ENCODE measurements at regions not wholly inside any gene's neighbourhood (a gene's known extent, or its start where the extent isn't known, plus 50 kb on each side); places are given as distances from the start of the nearest gene placed in this dataset.
"Not testable (repeated sequence)": the region's sequence is repeated elsewhere in the genome, so short reads cannot be mapped to it uniquely, and the experiment has no call there.

- Histone ChIP-seq H3K9ac (ENCODE audit: low read depth in 2 of 2, low read length in 2 of 2) (no peak overlapping the region), H3K4me3 (no peak overlapping the region), H3K9me3 (no peaks in the 10 kb centered on the region), H3K4me1 (no peaks in the 10 kb centered on the region), H3K36me3 (no peaks in the 10 kb centered on the region), H3K27ac (no peak overlapping the region), H3K27me3 (no peaks in the 10 kb centered on the region)
- TF ChIP-seq CTCF (IDR thresholded peaks at IDR 0.05) = no peak
- DNase-seq = no peak
- intact Hi-C loops (cut with DNase I) = no loop called here
Observed at GRCh38 chr13:72620874-72621273, 106.6 kb downstream of the MZT1 start.

- Histone ChIP-seq H3K36me3 (no peaks in the 10 kb centered on the region), H3K27me3 (no peaks in the 10 kb centered on the region), H3K9me3 (no peaks in the 10 kb centered on the region), H3K4me1 (no peaks in the 10 kb centered on the region), H3K9ac (ENCODE audit: low read depth in 2 of 2, low read length in 2 of 2) (no peak overlapping the region), H3K27ac (no peak overlapping the region), H3K4me3 (no peak overlapping the region)
- intact Hi-C loops (cut with DNase I) = no loop called here
- TF ChIP-seq CTCF (IDR thresholded peaks at IDR 0.05) = no peak
- DNase-seq = no peak
Observed at GRCh38 chr13:72617951-72618350, 109.5 kb downstream of the MZT1 start.

- Histone ChIP-seq H3K36me3 (no peaks in the 10 kb centered on the region), H3K4me1 (no peaks in the 10 kb centered on the region), H3K27me3 (no peaks in the 10 kb centered on the region), H3K9me3 (no peaks in the 10 kb centered on the region), H3K9ac (ENCODE audit: low read depth in 2 of 2, low read length in 2 of 2) (no peak overlapping the region), H3K4me3 (no peak overlapping the region), H3K27ac (no peak overlapping the region)
- intact Hi-C loops (cut with DNase I) = no loop called here
- no peak for TF ChIP-seq CTCF (IDR thresholded peaks at IDR 0.05)
- DNase-seq = no peak
Observed at GRCh38 chr13:72617186-72617585, 110.2 kb downstream of the MZT1 start.

- H3K9ac ChIP-seq (ENCODE audit: low read depth in 2 of 2, low read length in 2 of 2); H3K4me3 ChIP-seq; intact Hi-C loops (cut with DNase I); H3K36me3 ChIP-seq; H3K9me3 ChIP-seq; H3K4me1 ChIP-seq; DNase-seq; H3K27ac ChIP-seq; H3K27me3 ChIP-seq: not testable (repeated sequence)
Observed at GRCh38 chr13:72610251-72610891, 117.1 kb downstream of the MZT1 start.

GRCh38 chr13:72599178-72599743 is 128.2 kb downstream of the MZT1 start:
- H3K4me1 ChIP-seq = no peaks in the 10 kb centered on the region
- intact Hi-C loops (cut with DNase I) = no loop called here
- no peak for TF ChIP-seq CTCF (IDR thresholded peaks at IDR 0.05)
- H3K27me3 ChIP-seq = no peaks in the 10 kb centered on the region
- no peak overlapping the region for H3K27ac ChIP-seq
- no peak overlapping the region for H3K4me3 ChIP-seq
- no peak for DNase-seq
- no peak overlapping the region for H3K9ac ChIP-seq (ENCODE audit: low read depth in 2 of 2, low read length in 2 of 2)
- H3K36me3 ChIP-seq = no peaks in the 10 kb centered on the region
- no peaks in the 10 kb centered on the region for H3K9me3 ChIP-seq

- Histone ChIP-seq H3K9me3 (no peaks in the 10 kb centered on the region), H3K36me3 (no peaks in the 10 kb centered on the region), H3K27ac (no peak overlapping the region), H3K27me3 (no peaks in the 10 kb centered on the region), H3K9ac (ENCODE audit: low read depth in 2 of 2, low read length in 2 of 2) (no peak overlapping the region), H3K4me1 (no peaks in the 10 kb centered on the region), H3K4me3 (no peak overlapping the region)
- no peak for DNase-seq
- intact Hi-C loops (cut with DNase I) = no loop called here
- no peak for TF ChIP-seq CTCF (IDR thresholded peaks at IDR 0.05)
Observed at GRCh38 chr13:72590091-72590740, 137.2 kb downstream of the MZT1 start.

Data from colonic mucosa (tissue), 4 donors.